ENCODE measurements at regions not wholly inside any gene's neighbourhood (a gene's known extent, or its start where the extent isn't known, plus 50 kb on each side); places are given as distances from the start of the nearest gene placed in this dataset.

- H3K36me3 Mint-ChIP-seq: no peaks in the 10 kb centered on the region
- H3K4me3 Mint-ChIP-seq: no peak overlapping the region
- H3K9me3 Mint-ChIP-seq: no peaks in the 10 kb centered on the region
- no peak overlapping the region for H3K27ac Mint-ChIP-seq
- H3K27me3 Mint-ChIP-seq: no peaks in the 10 kb centered on the region
- no peaks in the 10 kb centered on the region for H3K4me1 Mint-ChIP-seq
- no peak for DNase-seq
Measured at GRCh38 chr10:131015271-131015670, 296.2 kb downstream of the TCERG1L start.

GRCh38 chr10:131016556-131016955, 295.0 kb downstream of the TCERG1L start:
- no peaks in the 10 kb centered on the region for H3K4me1 Mint-ChIP-seq
- DNase-seq: no peak
- no peaks in the 10 kb centered on the region for H3K36me3 Mint-ChIP-seq
- no peak overlapping the region for H3K4me3 Mint-ChIP-seq
- no peak overlapping the region for H3K27ac Mint-ChIP-seq
- H3K27me3 Mint-ChIP-seq: no peaks in the 10 kb centered on the region
- H3K9me3 Mint-ChIP-seq: no peaks in the 10 kb centered on the region

- Mint-ChIP-seq H3K27ac (no peak overlapping the region), H3K4me1 (no peaks in the 10 kb centered on the region), H3K9me3 (no peaks in the 10 kb centered on the region), H3K4me3 (no peak overlapping the region), H3K27me3 (no peaks in the 10 kb centered on the region), H3K36me3 (no peaks in the 10 kb centered on the region)
- no peak for DNase-seq
Measured at GRCh38 chr10:131017566-131018285, 293.8 kb downstream of the TCERG1L start.

- Mint-ChIP-seq H3K9me3 (no peaks in the 10 kb centered on the region), H3K27me3 (no peaks in the 10 kb centered on the region), H3K4me3 (no peak overlapping the region), H3K27ac (no peak overlapping the region), H3K36me3 (no peaks in the 10 kb centered on the region), H3K4me1 (no peaks in the 10 kb centered on the region)
- no peak for DNase-seq
Measured at GRCh38 chr10:131018886-131019500, 292.5 kb downstream of the TCERG1L start.

GRCh38 chr10:131019696-131020095, 291.8 kb downstream of the TCERG1L start:
- H3K36me3 Mint-ChIP-seq: no peaks in the 10 kb centered on the region
- DNase-seq: no peak
- no peaks in the 10 kb centered on the region for H3K9me3 Mint-ChIP-seq
- no peaks in the 10 kb centered on the region for H3K4me1 Mint-ChIP-seq
- H3K27ac Mint-ChIP-seq: no peak overlapping the region
- no peak overlapping the region for H3K4me3 Mint-ChIP-seq
- H3K27me3 Mint-ChIP-seq: no peaks in the 10 kb centered on the region

- no peaks in the 10 kb centered on the region for H3K4me1 Mint-ChIP-seq
- no peak overlapping the region for H3K4me3 Mint-ChIP-seq
- H3K36me3 Mint-ChIP-seq: no peaks in the 10 kb centered on the region
- H3K27ac Mint-ChIP-seq: no peak overlapping the region
- no peaks in the 10 kb centered on the region for H3K27me3 Mint-ChIP-seq
- H3K9me3 Mint-ChIP-seq: no peaks in the 10 kb centered on the region
- DNase-seq: no peak
Measured at GRCh38 chr10:131020775-131021174, 290.7 kb downstream of the TCERG1L start.

GRCh38 chr10:131021246-131021895, 290.1 kb downstream of the TCERG1L start:
- H3K9me3 Mint-ChIP-seq: no peaks in the 10 kb centered on the region
- DNase-seq: no peak
- no peaks in the 10 kb centered on the region for H3K4me1 Mint-ChIP-seq
- H3K27me3 Mint-ChIP-seq: no peaks in the 10 kb centered on the region
- no peaks in the 10 kb centered on the region for H3K36me3 Mint-ChIP-seq
- no peak overlapping the region for H3K27ac Mint-ChIP-seq
- no peak overlapping the region for H3K4me3 Mint-ChIP-seq

GRCh38 chr10:131021969-131022368, 289.6 kb downstream of the TCERG1L start:
- H3K27me3 Mint-ChIP-seq: no peaks in the 10 kb centered on the region
- H3K4me1 Mint-ChIP-seq: no peaks in the 10 kb centered on the region
- H3K27ac Mint-ChIP-seq: no peak overlapping the region
- no peaks in the 10 kb centered on the region for H3K9me3 Mint-ChIP-seq
- H3K4me3 Mint-ChIP-seq: no peak overlapping the region
- H3K36me3 Mint-ChIP-seq: no peaks in the 10 kb centered on the region
- DNase-seq: no peak

- Mint-ChIP-seq H3K4me1 (no peaks in the 10 kb centered on the region), H3K9me3 (no peaks in the 10 kb centered on the region), H3K36me3 (no peaks in the 10 kb centered on the region)
Measured at GRCh38 chr10:131022369-131022768, 289.2 kb downstream of the TCERG1L start.

GRCh38 chr10:131022981-131023380, 288.5 kb downstream of the TCERG1L start:
- Mint-ChIP-seq H3K4me3 (no peak overlapping the region), H3K4me1 (no peaks in the 10 kb centered on the region), H3K36me3 (no peaks in the 10 kb centered on the region), H3K27me3 (no peaks in the 10 kb centered on the region), H3K27ac (no peak overlapping the region), H3K9me3 (no peaks in the 10 kb centered on the region)
- no peak for DNase-seq

More at GRCh38 chr10:131022369-131022768, 289.2 kb downstream of the TCERG1L start:
- Mint-ChIP-seq H3K4me3 (no peak overlapping the region), H3K27ac (no peak overlapping the region), H3K27me3 (no peaks in the 10 kb centered on the region)
- DNase-seq: no peak

- Mint-ChIP-seq H3K27me3 (no peaks in the 10 kb centered on the region), H3K4me1 (no peaks in the 10 kb centered on the region), H3K4me3 (no peak overlapping the region)
Measured at GRCh38 chr10:131024259-131025131, 287.0 kb downstream of the TCERG1L start.

GRCh38 chr10:131025333-131025732, 286.2 kb downstream of the TCERG1L start:
- no peaks in the 10 kb centered on the region for H3K27me3 Mint-ChIP-seq
- no peaks in the 10 kb centered on the region for H3K9me3 Mint-ChIP-seq

More at GRCh38 chr10:131024259-131025131, 287.0 kb downstream of the TCERG1L start:
- DNase-seq: no peak
- Mint-ChIP-seq H3K36me3 (no peaks in the 10 kb centered on the region), H3K27ac (no peak overlapping the region), H3K9me3 (no peaks in the 10 kb centered on the region)

GRCh38 chr10:131027256-131027655, 284.3 kb downstream of the TCERG1L start:
- DNase-seq: no peak
- Mint-ChIP-seq H3K4me3 (no peak overlapping the region), H3K4me1 (no peaks in the 10 kb centered on the region), H3K27ac (no peak overlapping the region), H3K27me3 (no peaks in the 10 kb centered on the region), H3K9me3 (no peaks in the 10 kb centered on the region), H3K36me3 (no peaks in the 10 kb centered on the region)

More at GRCh38 chr10:131025333-131025732, 286.2 kb downstream of the TCERG1L start:
- no peak overlapping the region for H3K27ac Mint-ChIP-seq
- H3K36me3 Mint-ChIP-seq: no peaks in the 10 kb centered on the region
- no peaks in the 10 kb centered on the region for H3K4me1 Mint-ChIP-seq
- no peak for DNase-seq
- no peak overlapping the region for H3K4me3 Mint-ChIP-seq

- Mint-ChIP-seq H3K27me3 (peaks cover 1% of the 10 kb centered on the region), H3K9me3 (no peaks in the 10 kb centered on the region), H3K27ac (no peak overlapping the region), H3K4me3 (no peak overlapping the region), H3K36me3 (no peaks in the 10 kb centered on the region), H3K4me1 (no peaks in the 10 kb centered on the region)
- DNase-seq: no peak
Measured at GRCh38 chr10:131031346-131031745, 280.2 kb downstream of the TCERG1L start.

All from activated naive CD8-positive, alpha-beta T cell treated with anti-CD3 and anti-CD28 coated beads for 36 hours (primary cell).